Ovary (tissue), 3 donors: ENCODE measurements at regions not wholly inside any gene's neighbourhood (a gene's known extent, or its start where the extent isn't known, plus 50 kb on each side); places are given as distances from the start of the nearest gene placed in this dataset.
"Not testable (repeated sequence)": the region's sequence is repeated elsewhere in the genome, so short reads cannot be mapped to it uniquely, and the experiment has no call there.

Experiments used
- EP300 ChIP-seq: sonication (generic); formaldehyde crosslinking; IDR thresholded peaks from one replicate; pipeline ENCODE4 v1.6.1; 2017; ENCODE audit warnings: antibody characterized with exemption
- TF ChIP-seq, protein P1 (sequence below), 3 donors: fragments of 450-650 bp in 2 of 3; fragments of 200-600 bp in 1 of 3; IDR thresholded peaks; one replicate each; pipeline versions ENCODE4 v1.5.1 to v1.8.0; 2016 to 2022; ENCODE audit warnings: antibody characterized with exemption in 3 of 3, mild to moderate bottlenecking in 1 of 3
- donor health status: DM: no; HTN: no; CAD: no.

DNA sequence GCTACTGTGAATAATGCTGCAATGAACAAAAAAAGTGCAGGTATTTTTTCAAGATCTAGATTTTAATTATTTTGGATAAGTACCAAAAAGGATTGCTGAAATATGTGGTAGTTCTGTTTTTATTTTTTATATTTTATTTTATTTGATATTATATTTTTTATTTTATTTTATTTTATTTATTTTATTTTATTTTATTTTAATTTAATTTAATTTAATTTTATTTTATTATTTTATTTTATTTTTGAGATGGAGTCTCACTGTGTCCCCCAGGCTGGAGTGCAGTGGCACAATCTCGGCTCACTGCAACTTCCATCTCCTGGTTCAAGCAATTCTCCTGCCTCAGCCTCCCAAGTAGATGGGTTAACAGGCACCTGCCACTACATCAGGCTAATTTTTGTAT is 416.5 kb downstream of the NEBL start:
- TF ChIP-seq, protein P1, sequence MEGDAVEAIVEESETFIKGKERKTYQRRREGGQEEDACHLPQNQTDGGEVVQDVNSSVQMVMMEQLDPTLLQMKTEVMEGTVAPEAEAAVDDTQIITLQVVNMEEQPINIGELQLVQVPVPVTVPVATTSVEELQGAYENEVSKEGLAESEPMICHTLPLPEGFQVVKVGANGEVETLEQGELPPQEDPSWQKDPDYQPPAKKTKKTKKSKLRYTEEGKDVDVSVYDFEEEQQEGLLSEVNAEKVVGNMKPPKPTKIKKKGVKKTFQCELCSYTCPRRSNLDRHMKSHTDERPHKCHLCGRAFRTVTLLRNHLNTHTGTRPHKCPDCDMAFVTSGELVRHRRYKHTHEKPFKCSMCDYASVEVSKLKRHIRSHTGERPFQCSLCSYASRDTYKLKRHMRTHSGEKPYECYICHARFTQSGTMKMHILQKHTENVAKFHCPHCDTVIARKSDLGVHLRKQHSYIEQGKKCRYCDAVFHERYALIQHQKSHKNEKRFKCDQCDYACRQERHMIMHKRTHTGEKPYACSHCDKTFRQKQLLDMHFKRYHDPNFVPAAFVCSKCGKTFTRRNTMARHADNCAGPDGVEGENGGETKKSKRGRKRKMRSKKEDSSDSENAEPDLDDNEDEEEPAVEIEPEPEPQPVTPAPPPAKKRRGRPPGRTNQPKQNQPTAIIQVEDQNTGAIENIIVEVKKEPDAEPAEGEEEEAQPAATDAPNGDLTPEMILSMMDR (IDR thresholded peaks at IDR 0.05): not testable (repeated sequence)
- not testable (repeated sequence) for TF ChIP-seq EP300
